A549 (cell line): ENCODE measurements at regions not wholly inside any gene's neighbourhood (a gene's known extent, or its start where the extent isn't known, plus 50 kb on each side); places are given as distances from the start of the nearest gene placed in this dataset.

Source experiments
- POLR2A ChIP-seq: IDR thresholded peaks from 2 replicates; pipeline ENCODE4 v1.6.1; 2012; ENCODE audit warnings: mild to moderate bottlenecking, low read length
- TF ChIP-seq, protein P1 (sequence below): fragments of >200 bp; sonication (Bioruptor Twin); formaldehyde crosslinking; IDR thresholded peaks from 3 replicates; pipeline ENCODE4 v1.5.1; 2016

DNA sequence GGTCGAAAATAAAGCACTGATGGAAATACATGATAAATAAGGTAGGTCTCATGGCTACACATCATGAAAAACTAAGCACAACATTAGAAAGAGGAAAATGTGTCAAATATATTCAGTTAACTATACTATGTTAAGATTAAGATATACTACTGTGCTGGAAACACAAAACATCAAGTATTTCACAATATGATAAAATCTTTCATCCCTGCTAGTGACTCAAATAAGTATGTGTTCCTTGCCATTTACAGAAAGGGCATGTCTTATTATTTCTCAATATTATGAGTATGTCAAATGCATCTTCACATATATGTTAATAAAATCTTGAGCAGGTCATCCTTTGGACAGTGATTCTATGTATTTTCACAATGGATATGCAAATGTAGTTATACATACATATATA is 1260.1 kb upstream of the ADGRL2 start:
- TF ChIP-seq, protein P1, sequence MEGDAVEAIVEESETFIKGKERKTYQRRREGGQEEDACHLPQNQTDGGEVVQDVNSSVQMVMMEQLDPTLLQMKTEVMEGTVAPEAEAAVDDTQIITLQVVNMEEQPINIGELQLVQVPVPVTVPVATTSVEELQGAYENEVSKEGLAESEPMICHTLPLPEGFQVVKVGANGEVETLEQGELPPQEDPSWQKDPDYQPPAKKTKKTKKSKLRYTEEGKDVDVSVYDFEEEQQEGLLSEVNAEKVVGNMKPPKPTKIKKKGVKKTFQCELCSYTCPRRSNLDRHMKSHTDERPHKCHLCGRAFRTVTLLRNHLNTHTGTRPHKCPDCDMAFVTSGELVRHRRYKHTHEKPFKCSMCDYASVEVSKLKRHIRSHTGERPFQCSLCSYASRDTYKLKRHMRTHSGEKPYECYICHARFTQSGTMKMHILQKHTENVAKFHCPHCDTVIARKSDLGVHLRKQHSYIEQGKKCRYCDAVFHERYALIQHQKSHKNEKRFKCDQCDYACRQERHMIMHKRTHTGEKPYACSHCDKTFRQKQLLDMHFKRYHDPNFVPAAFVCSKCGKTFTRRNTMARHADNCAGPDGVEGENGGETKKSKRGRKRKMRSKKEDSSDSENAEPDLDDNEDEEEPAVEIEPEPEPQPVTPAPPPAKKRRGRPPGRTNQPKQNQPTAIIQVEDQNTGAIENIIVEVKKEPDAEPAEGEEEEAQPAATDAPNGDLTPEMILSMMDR: no peak
- TF ChIP-seq POLR2A: no peak
